HG03039 (cell line): ENCODE measurements at regions not wholly inside any gene's neighbourhood (a gene's known extent, or its start where the extent isn't known, plus 50 kb on each side); places are given as distances from the start of the nearest gene placed in this dataset.
"Not testable (repeated sequence)": the region's sequence is repeated elsewhere in the genome, so short reads cannot be mapped to it uniquely, and the experiment has no call there.

Experiments used
- ATAC-seq: cut with Tn5 transposase; IDR thresholded peaks from one replicate; pipeline ENCODE4 v1.9.1; 2021; ENCODE audit warnings: mild to moderate bottlenecking, moderate library complexity; ENCODE audit not compliant: unreplicated experiment

DNA sequence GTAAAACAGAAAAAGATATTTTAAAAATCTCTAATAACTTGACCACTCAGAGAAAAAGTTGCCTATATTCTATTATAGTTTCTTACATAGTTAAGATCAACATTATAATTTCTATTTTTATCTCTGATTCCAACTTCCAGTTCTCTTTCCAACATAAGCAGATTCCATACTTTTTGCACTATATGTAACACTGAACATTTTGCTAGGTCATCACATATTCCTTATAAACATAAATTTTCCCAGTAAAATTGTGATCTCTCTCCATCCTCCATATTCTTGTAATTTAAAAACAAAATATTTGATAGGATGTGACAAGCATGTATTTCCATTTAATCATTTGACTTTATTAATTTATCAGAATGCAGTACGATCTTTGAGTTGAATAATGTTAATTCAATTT lies 170.4 kb upstream of the THSD7A start:
- no peak for ATAC-seq

DNA sequence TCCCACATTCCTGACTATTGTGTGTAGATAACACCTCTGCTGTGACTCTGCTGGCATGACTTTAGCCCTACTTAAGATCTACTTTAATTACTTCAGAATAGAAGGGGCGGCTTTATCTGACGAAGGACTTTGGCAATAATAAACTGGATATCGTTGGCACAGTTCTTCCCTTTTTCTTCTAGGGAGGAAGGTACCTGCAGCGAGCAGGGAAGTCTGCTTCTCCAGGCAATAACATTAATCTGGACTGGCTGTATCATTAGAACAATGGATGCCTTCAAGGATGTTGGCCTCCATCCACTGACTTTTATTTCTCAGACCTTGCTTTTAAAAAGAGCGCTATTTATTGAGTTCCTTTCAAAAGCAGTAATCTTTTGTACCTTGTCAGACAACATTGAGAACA lies 172.6 kb upstream of the THSD7A start:
- no peak for ATAC-seq

DNA sequence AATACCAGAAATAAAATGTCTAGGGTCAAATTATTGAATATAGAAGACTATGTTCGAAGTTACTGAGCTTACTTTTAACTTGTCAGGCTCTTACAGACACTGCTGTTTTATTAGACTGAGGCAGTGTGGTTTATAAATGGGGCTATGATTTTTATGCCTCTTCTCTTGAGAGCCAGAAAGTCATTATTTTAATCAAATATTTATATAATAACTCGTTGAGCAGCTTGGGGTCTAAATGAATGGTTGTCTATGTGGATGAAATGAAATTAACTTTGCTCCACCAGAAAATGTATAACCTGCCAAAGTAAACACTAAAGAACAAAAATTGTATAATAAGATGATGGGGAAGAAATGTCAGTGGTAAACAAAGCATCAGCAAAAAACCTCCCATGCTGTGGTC lies 175.6 kb upstream of the THSD7A start:
- no peak for ATAC-seq

DNA sequence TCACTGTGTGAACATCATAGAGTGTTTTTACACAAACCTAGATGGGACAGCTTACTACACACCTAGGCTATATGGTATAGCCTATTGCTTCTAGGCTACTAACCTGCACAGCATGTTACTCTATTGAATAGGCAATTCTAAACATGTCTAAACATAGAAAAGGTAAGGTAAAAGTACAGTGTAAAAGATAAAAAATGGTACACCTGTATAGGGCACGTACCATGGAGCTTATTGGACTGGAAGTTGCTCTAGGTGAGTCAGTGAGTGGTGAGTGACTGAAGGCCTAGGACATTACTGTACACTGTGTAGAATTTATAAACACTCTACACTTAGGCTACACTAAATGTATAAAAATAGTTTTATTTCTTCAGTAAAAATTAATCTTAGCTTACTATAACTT lies 182.0 kb upstream of the THSD7A start:
- ATAC-seq = no peak

DNA sequence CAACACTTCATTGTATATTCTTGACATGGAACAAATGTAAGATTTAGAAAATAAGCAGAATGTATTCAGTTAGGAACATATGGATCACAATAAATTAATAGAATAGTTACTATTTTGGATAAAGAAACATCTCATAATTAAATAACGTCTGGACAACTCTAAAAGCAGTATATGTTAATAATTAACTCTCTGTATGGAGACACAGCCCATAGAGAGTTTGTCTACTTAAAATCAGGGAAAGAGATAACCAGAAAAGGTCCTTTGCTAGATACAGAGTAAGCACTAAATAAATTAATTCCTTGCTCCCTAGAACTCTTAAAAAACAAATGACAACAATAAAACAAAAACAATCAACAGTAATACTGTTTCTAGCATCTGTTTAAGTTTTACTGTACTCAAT lies 184.4 kb upstream of the THSD7A start:
- no peak for ATAC-seq

DNA sequence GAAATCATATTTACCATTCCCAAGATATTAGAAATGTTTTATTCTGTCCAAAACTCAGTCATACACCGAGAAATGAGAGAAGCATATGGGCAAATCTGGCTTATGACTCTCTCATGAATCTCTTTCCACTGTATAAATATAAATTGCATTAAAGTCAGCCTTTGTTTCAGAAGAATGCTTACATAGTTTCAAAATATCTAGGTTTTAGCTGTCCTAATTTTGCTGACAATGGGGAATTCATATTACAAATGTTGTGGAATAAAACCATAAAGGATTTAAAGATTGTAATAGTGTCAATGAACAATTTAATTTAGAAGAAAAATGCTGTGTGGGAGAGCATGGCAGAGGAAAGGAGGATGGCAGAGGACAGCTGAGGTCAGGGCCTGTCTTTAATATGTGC lies 185.0 kb upstream of the THSD7A start:
- no peak for ATAC-seq

DNA sequence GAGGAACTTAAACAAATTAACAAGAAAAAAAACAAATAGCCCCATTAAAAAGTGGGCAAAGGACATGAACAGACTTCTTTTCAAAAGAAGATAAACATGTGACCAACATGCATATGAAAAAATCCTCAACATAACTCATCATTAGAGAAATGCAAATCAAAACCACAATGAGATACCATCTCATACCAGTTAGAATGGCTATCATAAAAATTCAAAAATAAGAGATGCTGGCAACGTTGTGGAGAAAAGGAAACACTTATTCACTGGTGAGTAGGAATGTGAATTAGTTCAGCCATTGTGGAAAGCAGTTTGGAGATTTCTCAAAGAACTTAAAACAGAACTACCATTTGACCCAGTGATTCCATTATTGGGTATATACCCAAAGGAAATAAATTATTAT lies 189.1 kb upstream of the TMEM106B start:
- ATAC-seq = not testable (repeated sequence)

DNA sequence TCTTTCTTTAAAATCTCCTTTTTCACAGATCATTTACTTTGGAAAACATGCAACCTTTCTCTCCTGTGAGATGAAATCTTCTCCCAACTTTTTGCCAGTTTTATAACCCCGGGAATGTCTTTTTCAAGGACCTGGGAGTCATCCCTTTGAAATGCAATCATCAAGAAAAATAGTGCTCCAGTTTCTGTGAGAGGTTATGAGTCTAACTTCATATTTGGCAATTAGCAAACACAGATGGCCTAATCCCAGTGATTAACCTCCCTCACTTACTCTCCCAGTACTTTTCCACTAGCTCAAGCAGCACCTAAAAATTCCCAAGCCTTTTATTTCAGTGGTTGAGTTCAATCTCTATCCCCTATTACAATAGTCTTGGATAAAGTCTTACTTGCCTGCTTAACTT lies 185.8 kb upstream of the TMEM106B start:
- ATAC-seq = no peak

DNA sequence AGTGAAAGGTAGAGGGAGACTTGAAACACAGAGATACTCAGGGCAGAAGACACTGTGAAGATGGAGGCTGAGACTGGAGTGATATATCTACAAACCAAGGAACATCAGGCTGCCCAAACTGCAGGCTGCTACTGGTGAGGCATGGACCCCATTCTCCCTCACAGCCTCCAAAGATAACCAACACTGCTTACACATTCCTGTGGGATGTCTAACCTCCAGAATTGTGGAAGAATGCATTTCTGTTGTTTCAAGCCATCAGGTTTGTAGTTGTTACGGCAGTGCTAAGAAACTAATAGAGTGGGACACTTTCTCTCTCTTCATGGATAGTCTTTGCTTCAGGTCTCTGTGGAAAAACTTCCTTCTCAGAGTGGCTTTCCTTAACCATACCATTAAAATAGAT lies 182.6 kb upstream of the TMEM106B start:
- ATAC-seq = no peak

DNA sequence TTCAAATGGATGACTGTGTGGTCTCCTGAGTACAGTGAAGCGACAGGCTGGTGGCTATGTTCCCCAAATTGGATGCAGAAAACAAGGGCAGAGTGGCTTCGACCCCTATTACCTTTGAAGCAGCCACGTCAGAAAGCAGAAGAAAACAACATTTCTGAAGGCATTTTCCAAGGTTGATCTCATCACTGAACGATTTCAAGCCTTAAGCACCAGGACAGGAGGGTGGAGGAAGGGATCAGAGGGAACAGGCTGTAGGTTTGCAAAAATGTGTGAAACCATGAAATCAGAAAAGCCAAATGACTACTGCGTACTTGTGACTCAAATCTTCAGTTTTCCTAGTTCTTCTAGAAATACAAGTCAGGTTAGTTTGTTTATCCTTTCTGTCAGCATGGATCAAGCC lies 181.0 kb upstream of the TMEM106B start:
- ATAC-seq = no peak

DNA sequence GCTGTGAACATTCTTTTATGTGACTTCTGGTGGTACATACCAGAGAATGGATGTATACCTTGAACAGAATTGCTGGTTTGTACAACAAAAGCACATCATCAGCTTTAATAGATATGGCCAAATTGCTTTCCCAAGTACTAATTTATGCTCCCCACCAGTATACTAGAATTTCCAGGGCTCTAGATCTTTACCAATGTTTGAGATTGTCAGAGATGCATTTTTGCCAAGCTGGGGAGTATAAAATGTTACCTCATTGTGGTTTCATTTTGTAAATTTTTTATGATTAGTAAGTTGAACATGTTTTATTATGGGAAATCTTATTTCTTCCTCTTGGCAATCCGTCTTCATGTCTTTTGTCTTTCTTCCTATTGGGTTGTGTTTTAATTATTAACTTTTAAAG lies 179.9 kb upstream of the TMEM106B start:
- ATAC-seq = no peak

DNA sequence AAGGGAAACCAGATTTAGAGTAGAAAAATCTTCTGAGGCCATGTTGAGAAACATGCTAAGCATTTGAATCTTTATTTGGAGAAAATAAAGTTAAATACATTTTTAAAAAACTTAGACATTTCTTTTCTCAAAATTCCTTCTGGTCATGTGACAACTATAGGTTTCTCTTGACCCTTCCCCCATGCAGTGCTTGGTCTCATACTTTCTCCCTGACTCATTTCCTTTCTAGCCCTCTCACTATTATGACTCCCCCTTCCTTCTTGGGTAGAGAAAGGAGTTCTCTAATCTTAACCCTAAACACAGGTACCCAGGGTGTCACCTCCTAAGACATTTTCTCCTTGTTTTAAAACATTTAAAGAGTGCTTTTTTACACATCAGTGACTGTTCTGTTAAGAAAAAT lies 179.5 kb upstream of the TMEM106B start:
- no peak for ATAC-seq

DNA sequence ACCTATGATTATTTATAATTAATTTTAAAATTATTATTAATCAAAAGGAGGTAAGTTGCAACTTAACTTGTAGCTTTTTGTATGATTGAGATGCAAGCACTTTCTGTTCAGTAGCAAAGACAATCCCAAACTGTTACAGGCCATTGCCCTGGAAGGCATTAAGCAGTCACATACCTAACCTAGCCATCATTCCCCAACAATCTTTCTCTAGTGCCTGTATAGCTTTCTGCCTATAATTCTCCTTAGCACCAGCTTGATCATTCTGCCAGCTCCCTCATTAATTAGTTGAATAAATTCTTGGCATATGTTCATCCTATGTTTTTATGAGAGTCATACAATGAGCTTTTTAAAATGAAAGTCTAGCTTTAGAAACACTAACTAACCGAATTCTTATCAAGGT lies 178.9 kb upstream of the TMEM106B start:
- ATAC-seq = no peak

DNA sequence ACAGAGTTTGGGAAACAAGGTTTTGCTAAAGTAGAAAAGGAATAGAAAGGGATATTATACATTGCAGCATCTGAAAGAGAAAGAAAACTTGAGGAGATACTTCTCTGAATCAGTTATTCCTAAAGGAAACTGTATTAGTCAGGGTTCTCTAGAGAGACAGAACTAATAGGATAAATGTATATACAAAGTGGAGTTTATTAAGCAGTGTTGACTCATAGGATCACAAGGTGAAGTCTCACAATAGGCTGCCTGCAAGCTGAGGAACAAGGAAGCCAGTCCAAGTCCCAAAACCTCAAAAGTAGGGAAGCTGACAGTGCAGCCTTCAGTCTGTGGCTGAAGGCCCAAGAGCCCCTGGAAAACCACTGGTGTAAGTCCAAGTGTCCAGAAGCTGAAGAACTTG lies 167.6 kb upstream of the TMEM106B start:
- ATAC-seq = not testable (repeated sequence)

DNA sequence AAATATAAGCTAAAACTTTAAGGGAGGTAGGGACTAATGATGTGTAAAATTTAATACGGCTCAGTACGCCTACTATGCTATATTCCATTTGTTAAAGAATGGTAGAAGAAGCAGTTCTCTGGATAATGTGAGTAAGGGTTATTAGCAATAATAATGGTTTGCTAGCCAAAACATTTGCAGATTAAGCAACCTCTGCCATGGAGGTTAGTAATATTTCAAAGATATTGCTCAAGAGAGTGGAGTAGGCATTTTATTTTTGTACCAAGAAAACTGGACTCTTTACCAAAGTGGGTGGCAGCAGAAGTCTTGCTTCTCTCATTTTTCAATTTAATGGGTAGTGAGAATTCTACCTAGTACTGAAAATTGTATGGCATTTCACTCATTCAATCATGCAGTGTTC lies 158.9 kb upstream of the TMEM106B start:
- no peak for ATAC-seq

DNA sequence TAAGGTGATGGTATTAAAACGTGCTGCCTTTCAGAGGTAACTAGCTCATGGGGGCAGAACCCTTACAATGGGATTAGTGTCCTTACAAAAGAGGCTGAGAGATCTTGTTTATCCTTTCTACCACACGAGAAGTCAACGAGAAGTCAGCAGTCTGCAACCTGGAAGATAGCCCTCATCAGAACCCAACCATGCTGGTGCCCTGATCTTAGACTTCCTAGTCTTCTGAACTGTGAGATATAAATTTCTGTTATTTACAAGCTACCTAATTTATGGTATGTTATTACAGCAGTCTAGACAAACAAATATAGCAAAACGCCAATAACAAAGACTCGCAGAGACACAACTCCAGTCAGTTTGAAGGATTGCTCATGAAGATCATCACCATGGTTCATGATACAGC lies 157.5 kb upstream of the TMEM106B start:
- no peak for ATAC-seq

DNA sequence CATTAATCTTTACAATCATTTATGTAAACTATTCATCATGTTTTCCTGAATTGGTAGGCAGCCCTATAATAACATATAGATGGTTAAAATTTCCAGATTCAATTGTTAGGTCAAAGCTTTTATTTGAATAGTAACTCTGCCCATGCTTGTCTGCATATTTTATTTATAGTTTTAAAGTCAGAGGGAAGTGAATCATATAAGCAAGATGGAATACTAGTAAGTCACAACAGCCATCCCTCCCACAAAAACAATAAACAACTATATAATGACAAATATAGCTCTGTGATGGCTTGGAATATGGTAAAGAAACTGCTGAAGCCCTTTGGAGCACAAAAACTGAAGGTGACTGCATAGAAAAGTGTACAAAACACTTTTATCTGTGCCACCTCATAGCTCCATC lies 156.3 kb upstream of the TMEM106B start:
- ATAC-seq = no peak

DNA sequence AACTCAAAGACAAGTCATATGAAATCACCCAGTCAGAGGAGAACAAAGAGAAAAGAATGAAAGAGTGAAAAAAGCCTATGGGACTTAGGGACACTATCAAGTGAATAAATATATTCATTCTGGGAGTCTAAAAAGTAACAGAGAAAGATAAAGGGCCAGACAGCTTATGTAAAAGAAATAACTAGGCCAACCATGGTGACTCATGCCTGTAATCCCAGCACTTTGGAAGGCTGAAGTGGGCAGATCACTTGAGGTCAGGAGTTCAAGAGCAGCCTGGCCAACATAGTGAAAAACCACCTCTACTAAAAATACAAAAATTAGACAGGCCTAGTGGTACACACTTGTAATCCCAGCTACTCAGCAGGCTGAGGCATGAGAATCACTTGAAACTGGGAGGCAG lies 154.7 kb upstream of the TMEM106B start:
- no peak for ATAC-seq

DNA sequence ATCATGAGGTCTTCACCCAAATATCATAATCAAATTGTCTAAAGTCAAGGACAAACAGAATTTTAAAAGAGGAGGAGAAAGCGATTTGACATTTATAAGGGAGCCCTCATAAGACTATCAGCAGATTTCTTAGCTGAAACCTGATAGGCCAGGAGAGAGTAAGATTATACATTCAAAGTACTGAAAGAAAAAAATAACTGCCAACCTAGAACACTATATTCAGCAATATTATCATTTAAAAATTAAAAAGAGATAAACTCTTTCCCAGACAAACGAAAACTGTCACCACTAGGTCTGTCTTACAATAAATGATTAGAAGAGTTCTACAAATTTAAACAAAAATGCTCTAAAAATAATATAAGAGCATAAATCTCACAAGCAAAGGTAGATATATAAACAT lies 154.1 kb upstream of the TMEM106B start:
- no peak for ATAC-seq

DNA sequence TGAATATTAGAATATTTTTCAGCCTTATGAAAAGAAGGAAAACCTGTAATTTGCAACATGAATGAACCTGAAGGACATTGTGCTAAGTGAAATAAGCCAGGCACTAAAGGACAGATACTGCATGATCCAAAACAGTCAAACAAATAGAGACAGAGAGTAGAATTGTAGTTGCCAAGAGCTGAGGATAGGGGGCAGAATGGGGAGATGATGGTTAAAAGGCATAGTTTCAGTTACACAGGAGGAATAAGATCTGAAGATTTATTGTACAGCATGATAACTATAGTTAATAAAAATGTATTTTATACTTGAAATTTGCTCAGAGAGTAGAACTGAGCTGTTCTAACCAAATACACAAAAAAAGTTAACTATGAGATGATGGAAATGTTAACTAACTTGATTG lies 149.0 kb upstream of the TMEM106B start:
- ATAC-seq = no peak

DNA sequence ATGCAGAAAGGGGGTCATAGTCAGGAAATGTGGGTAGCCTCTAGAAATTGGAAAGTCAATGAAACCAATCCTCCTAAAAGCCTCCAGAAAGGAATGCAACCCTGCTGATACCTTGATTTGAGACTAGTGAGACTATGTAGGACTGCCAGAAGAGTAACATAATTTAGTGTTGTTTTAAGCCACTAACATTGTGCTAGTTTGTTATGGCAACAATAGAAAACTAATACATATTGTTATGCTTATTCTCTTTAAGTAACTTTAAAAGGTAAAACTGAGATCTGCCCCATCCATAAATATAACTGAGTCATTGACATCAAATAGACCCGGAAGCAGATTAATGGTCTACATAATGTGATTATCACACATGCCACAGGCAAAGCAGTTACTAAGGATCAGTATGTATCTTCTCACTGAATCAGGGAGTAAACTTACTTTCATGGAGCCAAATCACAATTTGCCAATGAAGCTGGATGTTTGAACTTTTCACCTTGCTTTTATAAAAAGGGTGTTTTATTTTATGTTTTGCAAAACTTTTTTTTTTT lies 146.4 kb upstream of the TMEM106B start:
- ATAC-seq = no peak

DNA sequence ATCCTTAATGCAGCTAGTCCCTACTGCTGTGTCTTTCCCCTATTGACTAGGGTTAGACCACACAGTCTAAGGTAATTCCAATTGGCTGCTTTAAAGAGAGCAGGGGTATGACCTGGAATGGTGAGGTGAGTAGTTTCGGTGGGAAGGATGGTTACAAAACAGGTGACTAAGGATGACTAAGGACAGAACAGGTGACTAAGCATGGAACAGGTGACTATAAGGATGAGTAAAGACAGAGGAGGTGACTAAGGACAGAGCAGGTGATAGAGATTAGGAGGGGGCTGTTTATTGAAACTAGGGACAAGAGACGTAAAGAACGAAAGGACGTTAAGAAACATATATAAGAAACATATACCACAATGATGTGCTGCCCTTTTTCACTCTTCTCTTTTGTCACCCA lies 145.1 kb upstream of the TMEM106B start:
- ATAC-seq = no peak

DNA sequence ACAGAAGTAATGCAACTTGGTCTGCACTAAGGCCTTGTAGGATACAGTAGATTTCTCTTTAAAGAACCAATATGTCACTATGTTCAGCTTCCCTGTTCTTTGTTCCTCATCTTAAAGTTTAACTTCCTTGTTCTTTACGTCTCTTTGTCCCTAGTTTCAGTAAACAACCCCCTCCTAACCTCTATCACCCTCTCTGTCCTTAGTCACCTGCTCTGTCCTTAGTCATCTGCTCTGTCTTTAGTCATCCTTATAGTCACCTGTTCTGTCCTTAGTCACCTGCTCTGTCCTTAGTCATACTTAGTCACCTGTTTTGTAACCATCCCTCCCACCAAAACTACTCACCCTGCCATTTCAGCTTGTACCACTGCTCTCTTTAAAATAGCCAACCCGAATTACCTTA lies 144.6 kb upstream of the TMEM106B start:
- ATAC-seq = no peak
